ENCODE measurements at regions not wholly inside any gene's neighbourhood (a gene's known extent, or its start where the extent isn't known, plus 50 kb on each side); places are given as distances from the start of the nearest gene placed in this dataset.

- TF ChIP-seq YY1 (IDR thresholded peaks at IDR 0.05; ENCODE audit: insufficient read depth, insufficient read length) = no peak
- no peak for TF ChIP-seq SUZ12 (IDR thresholded peaks at IDR 0.05; ENCODE audit: extremely low read depth, insufficient read depth, insufficient read length)
Observed at GRCh38 chr4:11715753-11716521, 287.2 kb upstream of the HS3ST1 start.

Data from NT2/D1 (cell line).